ENCODE measurements at regions not wholly inside any gene's neighbourhood (a gene's known extent, or its start where the extent isn't known, plus 50 kb on each side); places are given as distances from the start of the nearest gene placed in this dataset.
"Not testable (repeated sequence)": the region's sequence is repeated elsewhere in the genome, so short reads cannot be mapped to it uniquely, and the experiment has no call there.

DNA sequence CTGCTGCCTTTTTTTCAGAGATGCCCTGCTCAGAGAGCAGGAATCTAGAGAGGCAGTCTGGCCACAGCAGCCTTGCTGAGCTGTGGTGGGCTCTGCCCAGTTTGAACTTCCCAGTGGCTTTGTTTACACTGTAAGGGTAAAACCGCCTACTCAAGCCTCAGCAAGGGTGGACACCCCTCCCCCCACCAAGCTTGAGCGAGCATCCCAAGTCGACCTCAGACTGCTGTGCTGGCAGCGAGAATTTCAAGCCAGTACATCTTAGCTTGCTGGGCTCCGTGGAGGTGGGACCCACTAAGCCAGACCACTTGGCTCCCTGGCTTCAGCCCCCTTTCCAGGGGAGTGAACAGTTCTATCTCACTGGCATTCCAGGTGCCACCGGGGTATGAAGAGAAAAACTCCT is 298.8 kb upstream of the LRRC3B start:
- H3K36me3 Mint-ChIP-seq (ENCODE audit: low read depth); DNase-seq; H3K27me3 Mint-ChIP-seq; intact Hi-C loops (cut with micrococcal nuclease); H3K9me3 Mint-ChIP-seq; H3K4me1 Mint-ChIP-seq; H3K27ac Mint-ChIP-seq; H3K4me3 Mint-ChIP-seq: not testable (repeated sequence)

DNA sequence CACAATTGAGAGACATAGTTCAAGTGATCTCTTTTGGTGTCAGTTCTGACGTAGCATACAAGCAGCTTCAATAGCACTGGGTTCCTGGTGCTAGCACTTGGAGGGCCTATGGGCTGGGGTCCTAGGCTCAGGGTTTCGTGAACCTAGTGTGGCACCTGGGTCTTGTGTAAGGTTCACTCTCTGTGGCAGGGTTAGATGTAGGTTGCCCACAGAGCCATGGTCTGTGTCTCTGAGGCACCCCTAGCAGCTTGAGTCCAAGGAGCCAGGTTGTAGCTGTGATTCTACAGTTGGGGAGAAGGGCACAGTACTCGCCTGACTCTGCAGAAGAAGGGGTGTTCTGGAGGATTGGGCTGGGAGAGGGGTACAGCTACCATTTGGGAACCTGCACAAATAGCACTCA is 282.6 kb upstream of the LRRC3B start:
- intact Hi-C loops (cut with micrococcal nuclease), result no loop called here
- Mint-ChIP-seq H3K9me3 (no peaks in the 10 kb centered on the region), H3K27ac (no peak overlapping the region), H3K36me3 (ENCODE audit: low read depth) (no peaks in the 10 kb centered on the region), H3K4me3 (no peak overlapping the region), H3K4me1 (no peaks in the 10 kb centered on the region), H3K27me3 (no peaks in the 10 kb centered on the region)
- no peak for DNase-seq

GRCh38 chr3:26343647-26344046 is 278.9 kb upstream of the LRRC3B start:
- Mint-ChIP-seq H3K9me3 (no peaks in the 10 kb centered on the region), H3K36me3 (ENCODE audit: low read depth) (no peaks in the 10 kb centered on the region), H3K27me3 (no peaks in the 10 kb centered on the region), H3K4me1 (no peaks in the 10 kb centered on the region), H3K27ac (no peak overlapping the region), H3K4me3 (no peak overlapping the region)
- intact Hi-C loops (cut with micrococcal nuclease), result no loop called here
- no peak for DNase-seq

DNA sequence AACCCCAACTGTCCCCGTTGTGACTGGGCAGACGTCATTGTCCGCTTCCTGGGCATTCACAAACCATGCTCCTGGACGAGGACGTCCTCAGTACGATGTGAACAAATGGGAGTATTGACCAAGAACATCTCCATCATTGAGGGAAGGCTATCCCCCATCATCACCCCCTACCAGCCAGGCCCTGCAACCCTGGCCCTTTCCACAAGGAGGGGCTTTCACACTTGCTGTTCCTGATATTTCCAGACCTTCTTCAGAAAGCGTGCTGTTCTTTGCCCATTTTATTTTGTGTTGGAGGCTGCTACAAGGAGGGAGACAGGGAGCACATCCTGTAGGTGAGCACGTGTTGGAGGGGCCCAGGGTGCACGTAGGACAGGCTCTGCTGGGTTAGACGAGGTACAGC is 277.0 kb upstream of the LRRC3B start:
- no peaks in the 10 kb centered on the region for H3K36me3 Mint-ChIP-seq (ENCODE audit: low read depth)
- no peaks in the 10 kb centered on the region for H3K27me3 Mint-ChIP-seq
- H3K4me3 Mint-ChIP-seq, result no peak overlapping the region
- H3K9me3 Mint-ChIP-seq, result peaks cover 7% of the 10 kb centered on the region
- no peaks in the 10 kb centered on the region for H3K4me1 Mint-ChIP-seq
- DNase-seq, result no peak
- intact Hi-C loops (cut with micrococcal nuclease), result no loop called here
- no peak overlapping the region for H3K27ac Mint-ChIP-seq

GRCh38 chr3:26346497-26346896 is 276.1 kb upstream of the LRRC3B start:
- H3K27ac Mint-ChIP-seq, result no peak overlapping the region
- H3K9me3 Mint-ChIP-seq, result peaks cover 12% of the 10 kb centered on the region
- intact Hi-C loops (cut with micrococcal nuclease), result no loop called here
- no peak for DNase-seq
- no peaks in the 10 kb centered on the region for H3K36me3 Mint-ChIP-seq (ENCODE audit: low read depth)
- no peaks in the 10 kb centered on the region for H3K27me3 Mint-ChIP-seq
- no peaks in the 10 kb centered on the region for H3K4me1 Mint-ChIP-seq
- no peak overlapping the region for H3K4me3 Mint-ChIP-seq

DNA sequence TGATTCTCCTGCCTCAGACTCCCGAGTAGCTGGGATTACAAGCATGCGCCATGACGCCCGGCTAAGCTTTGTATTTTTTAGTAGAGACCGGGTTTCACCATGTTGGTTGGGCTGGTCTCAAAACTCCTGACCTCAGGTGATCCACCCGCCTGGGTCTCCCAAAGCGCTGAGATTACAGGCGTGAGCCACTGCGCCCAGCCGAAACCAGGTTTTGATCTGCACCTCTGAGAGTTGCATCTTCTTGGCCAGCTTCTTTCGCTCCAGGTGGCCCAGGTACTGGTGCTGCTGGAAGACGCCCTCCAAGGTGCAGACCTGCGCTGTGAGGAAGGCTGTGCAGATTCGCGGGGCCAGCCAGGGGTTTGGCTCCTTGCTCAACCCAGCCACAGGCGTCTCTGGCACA is 275.4 kb upstream of the LRRC3B start:
- DNase-seq, result no peak
- Mint-ChIP-seq H3K4me1 (no peaks in the 10 kb centered on the region), H3K27ac (no peak overlapping the region), H3K4me3 (no peak overlapping the region), H3K9me3 (peaks cover 12% of the 10 kb centered on the region), H3K36me3 (ENCODE audit: low read depth) (no peaks in the 10 kb centered on the region), H3K27me3 (no peaks in the 10 kb centered on the region)
- intact Hi-C loops (cut with micrococcal nuclease), result no loop called here

- no peak for DNase-seq
- Mint-ChIP-seq H3K9me3 (peaks cover 12% of the 10 kb centered on the region), H3K36me3 (ENCODE audit: low read depth) (no peaks in the 10 kb centered on the region), H3K4me1 (no peaks in the 10 kb centered on the region), H3K4me3 (no peak overlapping the region), H3K27ac (no peak overlapping the region), H3K27me3 (no peaks in the 10 kb centered on the region)
- intact Hi-C loops (cut with micrococcal nuclease), result no loop called here
Measured at GRCh38 chr3:26350853-26351252, 271.7 kb upstream of the LRRC3B start.

GRCh38 chr3:26353097-26353496 is 269.5 kb upstream of the LRRC3B start:
- Mint-ChIP-seq H3K9me3 (peaks cover 12% of the 10 kb centered on the region), H3K4me3 (no peak overlapping the region), H3K27me3 (no peaks in the 10 kb centered on the region), H3K4me1 (no peaks in the 10 kb centered on the region), H3K27ac (no peak overlapping the region), H3K36me3 (ENCODE audit: low read depth) (no peaks in the 10 kb centered on the region)
- intact Hi-C loops (cut with micrococcal nuclease), result no loop called here
- no peak for DNase-seq

- Mint-ChIP-seq H3K4me1 (no peaks in the 10 kb centered on the region), H3K27ac (no peak overlapping the region), H3K4me3 (no peak overlapping the region), H3K27me3 (no peaks in the 10 kb centered on the region), H3K9me3 (no peaks in the 10 kb centered on the region), H3K36me3 (ENCODE audit: low read depth) (no peaks in the 10 kb centered on the region)
- no peak for DNase-seq
- intact Hi-C loops (cut with micrococcal nuclease), result no loop called here
Measured at GRCh38 chr3:26358405-26358804, 264.2 kb upstream of the LRRC3B start.

DNA sequence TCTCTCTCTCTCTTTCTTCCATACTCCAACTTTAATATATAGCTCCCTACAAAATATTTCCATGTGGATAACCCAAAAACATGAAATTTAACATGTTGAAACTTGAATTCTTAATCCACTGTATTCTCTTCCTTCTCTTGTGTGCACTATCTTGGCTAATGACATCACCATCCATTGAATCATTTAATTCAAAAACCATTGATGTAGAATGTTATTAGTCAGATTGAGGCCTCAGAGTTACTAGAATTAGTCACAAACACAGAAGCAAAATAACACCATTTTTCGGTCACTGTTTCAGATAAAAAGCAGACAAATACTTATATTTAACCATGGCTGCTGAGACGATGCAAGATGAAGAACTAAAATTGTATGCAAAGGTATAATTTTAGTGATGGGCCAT is 256.9 kb upstream of the LRRC3B start:
- Mint-ChIP-seq H3K27ac (no peak overlapping the region), H3K4me1 (no peaks in the 10 kb centered on the region), H3K4me3 (no peak overlapping the region), H3K9me3 (peaks cover 8% of the 10 kb centered on the region), H3K27me3 (no peaks in the 10 kb centered on the region), H3K36me3 (ENCODE audit: low read depth) (no peaks in the 10 kb centered on the region)
- intact Hi-C loops (cut with micrococcal nuclease), result no loop called here
- no peak for DNase-seq

DNA sequence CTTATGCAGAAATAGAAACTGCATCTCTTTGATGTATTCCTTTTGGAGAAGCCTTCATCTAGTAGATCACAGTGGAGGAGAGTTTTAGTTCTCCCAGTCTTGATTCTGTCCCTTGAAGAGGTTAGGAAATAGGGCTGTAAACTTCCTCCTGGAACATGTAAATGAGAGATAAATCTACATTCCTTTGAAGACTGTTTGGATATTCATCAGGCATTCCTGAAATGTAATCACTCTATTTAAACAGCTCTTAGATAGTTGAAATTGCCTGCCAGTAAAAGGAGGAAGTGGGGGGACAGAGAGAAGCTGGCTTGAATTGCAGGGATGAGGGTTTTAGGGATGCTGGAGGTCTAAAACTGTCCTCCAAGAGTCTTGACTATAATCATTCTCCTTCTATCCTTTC is 254.3 kb upstream of the LRRC3B start:
- Mint-ChIP-seq H3K9me3 (peaks cover 8% of the 10 kb centered on the region), H3K4me3 (no peak overlapping the region), H3K4me1 (no peaks in the 10 kb centered on the region), H3K27me3 (no peaks in the 10 kb centered on the region), H3K27ac (no peak overlapping the region), H3K36me3 (ENCODE audit: low read depth) (no peaks in the 10 kb centered on the region)
- DNase-seq, result no peak
- intact Hi-C loops (cut with micrococcal nuclease), result no loop called here

DNA sequence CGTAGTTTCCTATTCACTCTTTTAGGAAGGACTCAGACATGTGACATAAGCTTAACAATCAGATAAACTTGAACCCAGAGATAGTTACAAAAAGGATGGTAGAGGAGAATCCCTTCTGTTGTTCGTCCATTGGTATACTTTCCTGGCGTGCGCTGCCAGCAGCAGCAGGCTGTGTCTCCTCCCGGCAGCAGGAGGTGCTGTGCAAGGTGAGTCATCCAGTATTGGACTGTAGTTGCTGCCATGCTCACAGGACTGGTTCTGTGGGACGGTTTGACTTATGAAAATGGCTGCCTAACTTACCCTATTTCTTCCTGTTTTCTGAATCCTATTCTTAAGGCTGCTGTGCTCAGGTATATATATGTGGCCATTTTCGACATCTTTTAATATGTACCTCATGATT is 253.4 kb upstream of the LRRC3B start:
- H3K9me3 Mint-ChIP-seq, result peaks cover 5% of the 10 kb centered on the region
- no peaks in the 10 kb centered on the region for H3K4me1 Mint-ChIP-seq
- DNase-seq, result no peak
- no peak overlapping the region for H3K4me3 Mint-ChIP-seq
- H3K27me3 Mint-ChIP-seq, result no peaks in the 10 kb centered on the region
- H3K36me3 Mint-ChIP-seq (ENCODE audit: low read depth), result no peaks in the 10 kb centered on the region
- no peak overlapping the region for H3K27ac Mint-ChIP-seq
- intact Hi-C loops (cut with micrococcal nuclease), result no loop called here

DNA sequence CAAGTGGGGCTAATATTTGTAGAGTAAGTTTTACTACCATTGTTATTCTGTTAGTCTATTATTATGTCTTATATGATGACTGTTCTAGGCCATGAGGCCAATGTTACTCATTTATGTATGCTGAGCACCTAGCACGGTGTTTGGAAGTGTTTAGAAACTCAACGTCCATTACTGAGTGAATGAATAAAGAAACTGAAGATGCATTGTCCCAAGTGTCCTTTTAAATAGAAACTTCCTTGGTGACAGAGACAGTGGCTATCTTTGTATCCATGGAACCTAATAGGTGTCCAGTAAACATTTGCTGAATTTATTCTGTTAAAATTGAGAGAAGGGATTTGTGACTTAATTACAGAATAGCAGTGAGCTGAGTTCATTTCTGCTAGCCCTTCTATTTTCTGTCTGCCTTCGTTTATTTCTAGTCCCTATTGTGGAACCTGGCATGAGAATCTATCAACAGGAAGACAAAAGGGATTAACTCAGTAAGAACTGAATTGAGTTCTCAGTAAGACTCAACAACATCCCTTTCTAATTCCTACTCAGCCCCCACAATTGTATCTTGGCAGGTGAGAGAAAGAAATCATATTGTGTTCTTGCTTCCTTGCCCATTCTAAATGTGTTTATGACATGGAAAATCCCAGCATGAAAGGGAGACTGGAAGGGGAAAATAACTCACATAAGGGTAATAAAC is 246.6 kb upstream of the LRRC3B start:
- Mint-ChIP-seq H3K4me3 (no peak overlapping the region), H3K36me3 (ENCODE audit: low read depth) (no peaks in the 10 kb centered on the region), H3K4me1 (no peaks in the 10 kb centered on the region), H3K9me3 (no peaks in the 10 kb centered on the region), H3K27ac (no peak overlapping the region), H3K27me3 (no peaks in the 10 kb centered on the region)
- intact Hi-C loops (cut with micrococcal nuclease), result no loop called here
- DNase-seq, result no peak

DNA sequence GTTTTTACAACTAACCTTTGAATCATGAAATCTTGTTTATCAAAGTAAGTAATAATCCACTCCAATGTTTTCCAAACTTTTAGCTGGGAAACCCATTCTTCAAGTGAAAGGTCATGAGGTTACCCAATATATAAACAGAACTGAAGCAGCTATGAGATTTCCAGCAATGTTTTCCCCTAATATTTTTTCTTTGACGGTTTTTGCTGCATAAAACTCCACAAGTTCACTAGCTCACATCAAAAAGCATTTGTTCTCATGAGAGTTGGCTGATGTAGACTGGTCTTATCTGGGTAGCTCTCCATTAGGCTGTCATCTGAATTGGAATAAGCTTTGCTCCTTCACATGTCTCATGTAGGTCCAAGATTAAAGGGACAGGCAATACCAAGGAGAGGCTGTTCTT is 241.2 kb upstream of the LRRC3B start:
- Mint-ChIP-seq H3K36me3 (ENCODE audit: low read depth) (no peaks in the 10 kb centered on the region), H3K4me1 (no peaks in the 10 kb centered on the region), H3K9me3 (no peaks in the 10 kb centered on the region), H3K27me3 (no peaks in the 10 kb centered on the region), H3K27ac (no peak overlapping the region), H3K4me3 (no peak overlapping the region)
- DNase-seq, result no peak
- intact Hi-C loops (cut with micrococcal nuclease), result no loop called here

DNA sequence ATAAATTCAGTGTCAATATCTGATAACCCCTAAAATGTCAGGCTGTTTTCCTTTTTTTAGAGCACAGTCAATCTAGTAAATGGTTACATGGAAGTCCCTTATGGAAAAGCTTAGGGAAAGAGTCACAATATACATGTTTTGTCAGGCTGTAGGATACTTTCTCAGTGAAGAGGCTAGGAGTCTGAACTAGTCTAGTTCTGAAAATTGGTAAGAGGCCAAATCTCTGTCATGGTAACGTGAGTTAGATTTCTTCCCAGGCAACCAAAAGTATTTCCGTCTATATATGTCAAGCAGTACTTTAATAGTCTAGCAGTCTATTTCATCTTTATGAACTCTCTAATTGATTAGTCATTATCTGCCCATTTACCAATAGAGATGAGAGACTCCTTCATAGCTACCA is 215.9 kb upstream of the LRRC3B start:
- Mint-ChIP-seq H3K27ac (no peak overlapping the region), H3K36me3 (ENCODE audit: low read depth) (no peaks in the 10 kb centered on the region), H3K27me3 (no peaks in the 10 kb centered on the region), H3K4me3 (no peak overlapping the region), H3K9me3 (no peaks in the 10 kb centered on the region), H3K4me1 (no peaks in the 10 kb centered on the region)
- intact Hi-C loops (cut with micrococcal nuclease), result no loop called here
- no peak for DNase-seq
